Gastroesophageal sphincter (tissue), 4 donors: ENCODE measurements at regions not wholly inside any gene's neighbourhood (a gene's known extent, or its start where the extent isn't known, plus 50 kb on each side); places are given as distances from the start of the nearest gene placed in this dataset.

Experiments
- ATAC-seq: fragments of 150-250 bp; one replicate; pipeline ENCODE4 v1.9.1; 2016; ENCODE audit warnings: mild to moderate bottlenecking, moderate library complexity
- H3K27ac ChIP-seq, 4 donors: fragments of 200-600 bp; sonication (generic) in 3 of 4; 1 replicate in 3 of 4; 2 replicates in 1 of 4; pipeline ENCODE4 v1.5.1; 2016 to 2019
- H3K27me3 ChIP-seq: fragments of 200-600 bp; sonication (generic); one replicate; pipeline ENCODE4 v1.5.1; 2019
- H3K36me3 ChIP-seq, 2 donors: fragments of 200-600 bp; sonication (generic); one replicate each; pipeline ENCODE4 v1.5.1; 2019; ENCODE audit warnings: control low read depth in 1 of 2
- H3K4me1 ChIP-seq, 3 donors: fragments of 200-600 bp; sonication (generic); 1 replicate in 2 of 3; 2 replicates in 1 of 3; pipeline ENCODE4 v1.5.1; 2016 to 2019; ENCODE audit warnings: control low read depth in 2 of 3
- H3K4me3 ChIP-seq, 2 donors: fragments of 200-600 bp; sonication (generic); one replicate each; pipeline ENCODE4 v1.5.1; 2019; ENCODE audit warnings: mild to moderate bottlenecking in 1 of 2, moderate library complexity in 1 of 2
- H3K9me3 ChIP-seq, 3 donors: fragments of 200-600 bp; sonication (generic); one replicate each; pipeline ENCODE4 v1.5.1; 2017 to 2019; ENCODE audit warnings: control low read depth in 2 of 3
- CTCF ChIP-seq, 4 experiments: fragments of 200-600 bp in 2 of 4; fragments of 450-650 bp in 2 of 4; sonication (generic) in 1 of 4; IDR thresholded peaks; one replicate each; pipeline ENCODE4 v1.5.1; 2017 to 2019; ENCODE audit warnings: antibody characterized with exemption in 4 of 4, mild to moderate bottlenecking in 2 of 4, moderate library complexity in 2 of 4
- EP300 ChIP-seq: sonication (generic); formaldehyde crosslinking; IDR thresholded peaks from one replicate; pipeline ENCODE4 v1.6.1; 2017; ENCODE audit warnings: antibody characterized with exemption, mild to moderate bottlenecking
- POLR2A ChIP-seq, 2 donors: fragments of 450-650 bp; IDR thresholded peaks; one replicate each; pipeline ENCODE4 v1.6.1; 2017; ENCODE audit warnings: antibody characterized with exemption in 2 of 2, mild to moderate bottlenecking in 2 of 2, moderate library complexity in 1 of 2
- POLR2AphosphoS5 ChIP-seq: sonication (generic); formaldehyde crosslinking; IDR thresholded peaks from one replicate; pipeline ENCODE4 v1.6.1; 2017; ENCODE audit warnings: antibody characterized with exemption
- WGBS, 2 donors: methylation state at CpG; one replicate each; pipeline ENCODE4 v1.1.5; 2018; ENCODE audit warnings: low coverage in 1 of 2; 5-methylcytosine and 5-hydroxymethylcytosine counted together

- Histone ChIP-seq H3K9me3 (no peaks in the 10 kb centered on the region), H3K4me3 (no peak overlapping the region), H3K27me3 (no peaks in the 10 kb centered on the region), H3K36me3 (no peaks in the 10 kb centered on the region), H3K27ac (no peak overlapping the region), H3K4me1 (peaks cover 0 to 12% (median 0%) of the 10 kb centered on the region in 3 donors)
- no peak for ATAC-seq
- WGBS, 2 donors = 78% methylated on average over 4 of the region's 5 CpGs; no CpG with 5 or more reads in 1 of the 2 donors
- TF ChIP-seq EP300 (no peak), CTCF (IDR thresholded peaks at IDR 0.05) (no peak), POLR2A (IDR thresholded peaks at IDR 0.05) (no peak), POLR2AphosphoS5 (no peak)
Measured at GRCh38 chr5:126043688-126044087, 379.5 kb upstream of the GRAMD2B start.

- Histone ChIP-seq H3K9me3 (no peaks in the 10 kb centered on the region), H3K36me3 (no peaks in the 10 kb centered on the region), H3K4me1 (peaks cover 0 to 12% (median 0%) of the 10 kb centered on the region in 3 donors), H3K27me3 (no peaks in the 10 kb centered on the region), H3K27ac (no peak overlapping the region), H3K4me3 (no peak overlapping the region)
- WGBS, 2 donors = 20 to 21% methylated on average over 6 to 7 of the region's 7 CpGs
- no peak for TF ChIP-seq CTCF (IDR thresholded peaks at IDR 0.05)
- TF ChIP-seq POLR2AphosphoS5 = peak; percentile 32
- no peak for ATAC-seq
Measured at GRCh38 chr5:126044111-126044668, 379.0 kb upstream of the GRAMD2B start.

GRCh38 chr5:126044931-126045565 is 378.2 kb upstream of the GRAMD2B start:
- no peaks in the 10 kb centered on the region for H3K36me3 ChIP-seq
- no peak for TF ChIP-seq EP300
- no peak for TF ChIP-seq POLR2A (IDR thresholded peaks at IDR 0.05)
- no peak for TF ChIP-seq POLR2AphosphoS5
- TF ChIP-seq CTCF (IDR thresholded peaks at IDR 0.05) = no peak
- H3K9me3 ChIP-seq = no peaks in the 10 kb centered on the region
- no peak overlapping the region for H3K27ac ChIP-seq
- no peaks in the 10 kb centered on the region for H3K27me3 ChIP-seq
- no peak overlapping the region for H3K4me3 ChIP-seq
- ATAC-seq = no peak
- 86 to 93% methylated on average over 2 to 3 of the region's 3 CpGs for WGBS, 2 donors
- H3K4me1 ChIP-seq = peaks cover 0 to 12% (median 0%) of the 10 kb centered on the region in 3 donors

- no peaks in the 10 kb centered on the region for H3K9me3 ChIP-seq
- no peaks in the 10 kb centered on the region for H3K36me3 ChIP-seq
- no peak for TF ChIP-seq EP300
- no peak for TF ChIP-seq POLR2A (IDR thresholded peaks at IDR 0.05)
- TF ChIP-seq POLR2AphosphoS5 = no peak
- TF ChIP-seq CTCF (IDR thresholded peaks at IDR 0.05) = no peak
- no peaks in the 10 kb centered on the region for H3K27me3 ChIP-seq
- H3K27ac ChIP-seq = no peak overlapping the region
- H3K4me1 ChIP-seq = peaks cover 0 to 12% (median 0%) of the 10 kb centered on the region in 3 donors
- ATAC-seq = no peak
- 46 to 63% methylated on average over 6 of the region's 6 CpGs for WGBS, 2 donors
- no peak overlapping the region for H3K4me3 ChIP-seq
Measured at GRCh38 chr5:126046318-126046717, 376.9 kb upstream of the GRAMD2B start.
